H9 (cell line): ENCODE measurements at regions not wholly inside any gene's neighbourhood (a gene's known extent, or its start where the extent isn't known, plus 50 kb on each side); places are given as distances from the start of the nearest gene placed in this dataset.

Experiments used
- DNase-seq: peaks from one replicate; pipeline ENCODE4 v3.0.0-alpha.2; 2017
- H2AFZ ChIP-seq: one replicate; pipeline ENCODE4 v1.6.1; 2013; ENCODE audit warnings: mild to moderate bottlenecking, low read length, control low read depth, moderate library complexity
- H2AK5ac ChIP-seq: 2 replicates; pipeline ENCODE4 v1.6.1; 2013; ENCODE audit warnings: low read length, control low read depth, mixed read lengths; ENCODE audit not compliant: insufficient read length
- H2BK120ac ChIP-seq: one replicate; pipeline ENCODE4 v1.6.1; 2013; ENCODE audit warnings: low read depth, mild to moderate bottlenecking, low read length, control low read depth, inconsistent platforms; ENCODE audit not compliant: poor library complexity, severe bottlenecking
- H2BK12ac ChIP-seq: 2 replicates; pipeline ENCODE4 v1.6.1; 2013; ENCODE audit warnings: low read length, control low read depth, mixed read lengths, low read depth; ENCODE audit not compliant: insufficient read length
- H2BK15ac ChIP-seq: 2 replicates; pipeline ENCODE4 v1.6.1; 2013; ENCODE audit warnings: low read depth, low read length, control low read depth
- H2BK20ac ChIP-seq: one replicate; pipeline ENCODE4 v1.6.1; 2013; ENCODE audit warnings: low read depth, mild to moderate bottlenecking, low read length, control low read depth, inconsistent platforms; ENCODE audit not compliant: poor library complexity, severe bottlenecking
- H2BK5ac ChIP-seq: 2 replicates; pipeline ENCODE4 v1.6.1; 2013; ENCODE audit warnings: low read length, control low read depth, mixed read lengths; ENCODE audit not compliant: insufficient read length
- H3K14ac ChIP-seq: 2 replicates; pipeline ENCODE4 v1.6.1; 2013; ENCODE audit warnings: low read length, control low read depth; ENCODE audit not compliant: insufficient read depth
- H3K18ac ChIP-seq: 2 replicates; pipeline ENCODE4 v1.6.1; 2013; ENCODE audit warnings: low read depth, mild to moderate bottlenecking, mixed read lengths, low read length, control low read depth; ENCODE audit not compliant: insufficient read length
- H3K23ac ChIP-seq: 2 replicates; pipeline ENCODE4 v1.6.1; 2013; ENCODE audit warnings: low read length, control low read depth, mixed read lengths, low read depth; ENCODE audit not compliant: insufficient read length
- H3K23me2 ChIP-seq: 2 replicates; pipeline ENCODE4 v1.6.1; 2013; ENCODE audit warnings: low read depth, mild to moderate bottlenecking, mixed read lengths, low read length, control low read depth; ENCODE audit not compliant: insufficient read length, poor library complexity, severe bottlenecking
- H3K27ac ChIP-seq: 2 replicates; pipeline ENCODE4 v1.5.1; 2013; ENCODE audit warnings: low read length, control low read depth, mixed read lengths, low read depth; ENCODE audit not compliant: insufficient read length
- H3K27me3 ChIP-seq: 2 replicates; pipeline ENCODE4 v1.6.1; 2013; ENCODE audit warnings: low read length, control low read depth, inconsistent platforms; ENCODE audit not compliant: insufficient read depth
- H3K4ac ChIP-seq: 2 replicates; pipeline ENCODE4 v1.6.1; 2013; ENCODE audit warnings: low read depth, mild to moderate bottlenecking, control low read depth, inconsistent platforms, low read length, moderate library complexity
- H3K4me1 ChIP-seq: 2 replicates; pipeline ENCODE4 v1.6.1; 2013; ENCODE audit warnings: low read length, control low read depth, inconsistent platforms; ENCODE audit not compliant: insufficient read depth
- H3K4me2 ChIP-seq: 2 replicates; pipeline ENCODE4 v1.6.1; 2013; ENCODE audit warnings: low read length, control low read depth, mixed read lengths; ENCODE audit not compliant: insufficient read length, insufficient read depth
- H3K56ac ChIP-seq: 2 replicates; pipeline ENCODE4 v1.6.1; 2013; ENCODE audit warnings: low read depth, mild to moderate bottlenecking, mixed read lengths, low read length, control low read depth; ENCODE audit not compliant: insufficient read length
- H3K79me1 ChIP-seq: 2 replicates; pipeline ENCODE4 v1.6.1; 2013; ENCODE audit warnings: low read depth, mild to moderate bottlenecking, moderate library complexity, low read length, control low read depth, inconsistent platforms; ENCODE audit not compliant: insufficient read depth, poor library complexity, severe bottlenecking
- H3K79me2 ChIP-seq: 2 replicates; pipeline ENCODE4 v1.6.1; 2013; ENCODE audit warnings: low read length, control low read depth, inconsistent platforms; ENCODE audit not compliant: insufficient read depth
- H3K9ac ChIP-seq: 2 replicates; pipeline ENCODE4 v1.6.1; 2013; ENCODE audit warnings: low read length, control low read depth, mixed read lengths; ENCODE audit not compliant: insufficient read length; ENCODE audit errors: extremely low read depth
- H3K9me3 ChIP-seq: one replicate; pipeline ENCODE4 v1.6.1; 2013; ENCODE audit warnings: low read depth, low read length, inconsistent platforms; ENCODE audit not compliant: control insufficient read depth
- H3T11ph ChIP-seq: one replicate; pipeline ENCODE4 v1.6.1; 2013; ENCODE audit warnings: mild to moderate bottlenecking, low read length, control low read depth, inconsistent platforms
- H4K20me1 ChIP-seq: one replicate; pipeline ENCODE4 v1.6.1; 2013; ENCODE audit not compliant: control insufficient read depth, insufficient read length, insufficient read depth
- H4K5ac ChIP-seq: 2 replicates; pipeline ENCODE4 v1.6.1; 2013; ENCODE audit warnings: low read depth, mild to moderate bottlenecking, mixed read lengths, low read length, control low read depth; ENCODE audit not compliant: insufficient read length
- H4K8ac ChIP-seq: replicated peaks from 2 replicates; pipeline ENCODE4 v1.6.1; 2013; ENCODE audit warnings: low read length, control low read depth, mixed read lengths, low read depth; ENCODE audit not compliant: insufficient read length
- H4K91ac ChIP-seq: 2 replicates; pipeline ENCODE4 v1.6.1; 2013; ENCODE audit warnings: low read depth, mild to moderate bottlenecking, moderate library complexity, mixed read lengths, low read length, control low read depth; ENCODE audit not compliant: insufficient read length
- H3K27ac Mint-ChIP-seq, 3 experiments: 2 replicates in 2 of 3; 3 replicates in 1 of 3; pipeline ENCODE4 v1.8.0; 2020 to 2021; ENCODE audit warnings: mixed read lengths in 3 of 3, mild to moderate bottlenecking in 1 of 3, moderate library complexity in 1 of 3
- H3K27me3 Mint-ChIP-seq: 2 replicates; pipeline ENCODE4 v1.8.0; 2021; ENCODE audit warnings: low read depth, mild to moderate bottlenecking, moderate library complexity, mixed read lengths
- H3K36me3 Mint-ChIP-seq, 3 experiments: 2 replicates in 2 of 3; 3 replicates in 1 of 3; pipeline ENCODE4 v1.8.0; 2020 to 2021; ENCODE audit warnings: low read depth in 3 of 3, mixed read lengths in 3 of 3; ENCODE audit not compliant: insufficient read depth in 1 of 3
- H3K4me1 Mint-ChIP-seq, 2 experiments: 2 replicates each; pipeline ENCODE4 v1.8.0; 2020; ENCODE audit warnings: mixed read lengths in 2 of 2
- H3K4me3 Mint-ChIP-seq, 2 experiments: 2 replicates in 1 of 2; 3 replicates in 1 of 2; pipeline ENCODE4 v1.8.0; 2020 to 2021; ENCODE audit warnings: mild to moderate bottlenecking in 2 of 2, mixed read lengths in 2 of 2, moderate library complexity in 1 of 2
- H3K9me3 Mint-ChIP-seq, 2 experiments: 2 replicates in 1 of 2; 3 replicates in 1 of 2; pipeline ENCODE4 v1.8.0; 2020; ENCODE audit warnings: mild to moderate bottlenecking in 2 of 2, mixed read lengths in 2 of 2, moderate library complexity in 1 of 2
- WGBS: extraction: QIAGEN DNeasy Blood & Tissue Kit; methylation state at CpG from one replicate; pipeline ENCODE4 v1.1.7; 2013; ENCODE audit warnings: missing lambda C conversion rate, low lambda C conversion rate, mixed read lengths; ENCODE audit not compliant: insufficient read length; ENCODE audit errors: extremely low coverage; 5-methylcytosine and 5-hydroxymethylcytosine counted together
- TF ChIP-seq, protein P1 (sequence below): fragments of 200-600 bp; sonication (generic); conservative IDR thresholded peaks from 3 replicates; pipeline ENCODE4 v1.8.0; 2021; ENCODE audit warnings: antibody characterized with exemption, mild to moderate bottlenecking

GRCh38 chr6:81215092-81215432 lies 537.4 kb downstream of the TENT5A start:
- H3K4ac ChIP-seq: no peak overlapping the region
- no peak overlapping the region for H3K56ac ChIP-seq
- no peak overlapping the region for H3K23ac ChIP-seq
- no peaks in the 10 kb centered on the region for H3K27me3 ChIP-seq
- H3K79me1 ChIP-seq: no peaks in the 10 kb centered on the region
- Mint-ChIP-seq H3K9me3 (peaks cover 3 to 10% of the 10 kb centered on the region in 2 experiments; a peak in 4 of 5 replicates), H3K36me3 (peaks cover 0 to 7% (median 6%) of the 10 kb centered on the region in 3 experiments; a peak in 4 of 7 replicates), H3K27me3 (no peaks in the 10 kb centered on the region), H3K4me3 (no peak overlapping the region), H3K4me1 (peaks cover 2 to 3% of the 10 kb centered on the region in 2 experiments; a peak in 1 of 4 replicates), H3K27ac (no peak overlapping the region)
- H4K20me1 ChIP-seq: no peaks in the 10 kb centered on the region
- H3K9ac ChIP-seq: no peak overlapping the region
- no peak overlapping the region for H2BK120ac ChIP-seq
- no peak overlapping the region for H4K8ac ChIP-seq
- WGBS: no CpG with 5 or more reads among the region's 7 CpGs
- H2AFZ ChIP-seq: no peak overlapping the region
- no peak overlapping the region for H3K18ac ChIP-seq
- H3K9me3 ChIP-seq: no peaks in the 10 kb centered on the region
- no peaks in the 10 kb centered on the region for H3K4me1 ChIP-seq
- no peaks in the 10 kb centered on the region for H3K79me2 ChIP-seq
- no peak overlapping the region for H3K27ac ChIP-seq
- H2BK20ac ChIP-seq: no peak overlapping the region
- H3K14ac ChIP-seq: no peak overlapping the region; the same call in 1 of the 2 replicates
- no peak overlapping the region for H2BK15ac ChIP-seq
- peak; percentile 28 for DNase-seq
- H2AK5ac ChIP-seq: no peak overlapping the region
- no peak overlapping the region for H3K4me2 ChIP-seq
- H3K23me2 ChIP-seq: no peaks in the 10 kb centered on the region
- no peak overlapping the region for H4K91ac ChIP-seq
- H2BK5ac ChIP-seq: no peak overlapping the region
- H2BK12ac ChIP-seq: no peak overlapping the region
- TF ChIP-seq, protein P1, sequence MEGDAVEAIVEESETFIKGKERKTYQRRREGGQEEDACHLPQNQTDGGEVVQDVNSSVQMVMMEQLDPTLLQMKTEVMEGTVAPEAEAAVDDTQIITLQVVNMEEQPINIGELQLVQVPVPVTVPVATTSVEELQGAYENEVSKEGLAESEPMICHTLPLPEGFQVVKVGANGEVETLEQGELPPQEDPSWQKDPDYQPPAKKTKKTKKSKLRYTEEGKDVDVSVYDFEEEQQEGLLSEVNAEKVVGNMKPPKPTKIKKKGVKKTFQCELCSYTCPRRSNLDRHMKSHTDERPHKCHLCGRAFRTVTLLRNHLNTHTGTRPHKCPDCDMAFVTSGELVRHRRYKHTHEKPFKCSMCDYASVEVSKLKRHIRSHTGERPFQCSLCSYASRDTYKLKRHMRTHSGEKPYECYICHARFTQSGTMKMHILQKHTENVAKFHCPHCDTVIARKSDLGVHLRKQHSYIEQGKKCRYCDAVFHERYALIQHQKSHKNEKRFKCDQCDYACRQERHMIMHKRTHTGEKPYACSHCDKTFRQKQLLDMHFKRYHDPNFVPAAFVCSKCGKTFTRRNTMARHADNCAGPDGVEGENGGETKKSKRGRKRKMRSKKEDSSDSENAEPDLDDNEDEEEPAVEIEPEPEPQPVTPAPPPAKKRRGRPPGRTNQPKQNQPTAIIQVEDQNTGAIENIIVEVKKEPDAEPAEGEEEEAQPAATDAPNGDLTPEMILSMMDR: no peak
- H4K5ac ChIP-seq: no peak overlapping the region
- H3T11ph ChIP-seq: no peak overlapping the region
